ENCODE measurements at regions not wholly inside any gene's neighbourhood (a gene's known extent, or its start where the extent isn't known, plus 50 kb on each side); places are given as distances from the start of the nearest gene placed in this dataset.

DNA sequence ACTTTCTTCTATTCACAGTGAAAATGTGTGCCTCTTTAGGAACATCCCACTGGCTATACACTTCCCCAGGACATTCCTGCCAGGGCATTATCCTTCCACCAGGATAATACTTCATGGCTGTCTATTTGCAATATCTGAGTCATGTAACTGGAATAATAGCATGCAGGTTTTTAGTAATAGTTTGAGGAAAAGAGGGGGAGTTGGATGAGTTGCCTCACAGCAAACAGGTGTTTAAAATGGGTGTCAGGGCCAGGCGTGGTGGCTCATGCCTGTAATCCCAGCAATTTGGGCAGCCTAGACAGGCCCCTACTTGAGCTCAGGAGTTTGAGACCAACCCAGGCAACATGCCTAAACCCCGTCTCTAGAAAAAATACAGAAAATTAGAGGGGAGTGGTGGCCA, 585.9 kb downstream of the DIPK2A start:
- TF ChIP-seq POLR2A (IDR thresholded peaks at IDR 0.05; ENCODE audit: low read depth, low read length) (no peak), POLR2AphosphoS5 (IDR thresholded peaks at IDR 0.05; ENCODE audit: low read depth, low read length) (no peak), TAF1 (IDR thresholded peaks at IDR 0.05; ENCODE audit: borderline replicate concordance, low read depth, low read length) (no peak)
